Stimulated activated CD8-positive, alpha-beta memory T cell treated with anti-CD3 and anti-CD28 coated beads, Interleukin-12 subunit alpha, Interleukin-12 subunit beta, amount 100 ng/mL, for 24 hours (primary cell): ENCODE measurements at regions not wholly inside any gene's neighbourhood (a gene's known extent, or its start where the extent isn't known, plus 50 kb on each side); places are given as distances from the start of the nearest gene placed in this dataset.

Experiments
- DNase-seq: peaks from one replicate; pipeline ENCODE4 v3.0.0-alpha.2; 2020; ENCODE audit errors: extremely low read depth

DNA sequence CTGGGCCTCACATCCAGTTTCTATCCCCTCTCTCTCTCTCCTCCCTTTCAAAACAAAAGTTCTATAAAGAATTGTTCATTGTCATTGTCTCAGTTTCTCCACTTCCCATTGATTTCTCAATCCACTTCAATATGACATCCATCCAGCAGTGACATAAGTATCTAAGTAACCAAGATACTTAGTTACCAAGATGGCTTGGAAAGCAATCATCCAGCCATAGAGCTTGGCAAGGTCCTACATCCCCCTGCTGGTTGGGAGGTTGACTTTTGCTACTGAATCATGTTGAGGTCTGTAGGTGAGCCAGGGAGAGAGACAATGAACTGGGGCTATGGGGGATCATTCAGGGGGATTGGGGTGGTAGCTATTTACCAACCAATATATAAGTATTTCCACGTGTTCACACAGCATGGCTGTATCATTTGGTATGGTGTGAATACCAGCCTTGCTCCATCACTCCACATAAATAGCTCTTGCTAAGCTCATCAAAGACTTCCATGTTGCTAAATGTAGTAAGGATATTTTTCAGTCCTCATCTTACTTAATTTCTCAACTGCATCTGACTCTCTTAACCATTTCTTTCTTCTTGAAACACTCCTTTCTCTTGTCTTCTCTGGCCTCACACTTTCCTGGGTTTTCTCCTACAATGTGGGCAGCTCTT lies 58.8 kb upstream of the NTRK3 start:
- no peak for DNase-seq

DNA sequence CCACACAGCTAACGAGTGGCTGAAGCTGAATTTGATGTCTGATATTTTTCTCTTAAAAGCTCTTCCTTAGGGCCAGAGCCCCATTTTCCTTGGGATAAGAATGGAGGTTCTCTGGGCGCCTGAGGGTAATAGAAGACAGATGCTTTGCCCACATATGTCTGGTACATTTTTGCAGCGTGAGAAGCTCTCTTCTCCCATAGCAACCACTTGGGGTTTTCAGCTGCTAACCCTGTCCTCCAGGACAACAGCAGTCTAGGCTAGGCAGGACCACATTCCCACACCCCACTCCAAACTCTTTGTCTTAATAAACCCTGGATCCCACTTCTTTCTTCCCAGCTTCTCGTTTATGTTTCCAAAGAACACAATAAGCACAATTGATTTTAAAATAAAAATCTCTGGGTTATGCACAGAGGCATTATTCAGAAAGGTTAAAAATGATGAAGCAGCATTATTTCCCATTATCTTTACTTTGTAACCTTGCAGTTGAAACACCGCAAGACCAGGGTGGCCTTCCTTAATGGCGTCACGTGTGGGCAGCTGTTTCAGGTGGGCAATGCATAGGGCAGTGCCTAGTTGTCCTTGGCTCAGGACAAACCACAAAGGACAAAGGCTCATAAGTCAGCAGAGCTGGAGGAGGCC lies 56.5 kb upstream of the NTRK3 start:
- DNase-seq, result no peak

DNA sequence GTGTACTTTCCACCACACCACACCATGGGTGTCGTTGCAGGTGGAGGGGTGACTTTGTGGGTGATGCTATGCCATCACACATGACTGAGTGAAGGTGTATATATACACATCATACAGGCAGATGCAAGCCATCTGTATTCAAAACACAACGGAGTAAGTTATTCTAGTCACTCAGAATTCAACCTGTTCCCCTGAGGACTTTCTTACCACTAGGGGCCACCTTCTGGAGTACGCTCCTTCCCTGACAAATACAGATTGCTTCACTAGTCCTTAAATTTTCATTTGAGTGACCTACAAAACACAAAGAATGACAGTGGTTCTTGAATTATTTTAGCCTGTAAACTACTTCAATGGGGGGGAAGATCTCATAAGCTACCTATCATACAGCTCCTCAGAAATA lies 52.8 kb upstream of the NTRK3 start:
- DNase-seq, result no peak

DNA sequence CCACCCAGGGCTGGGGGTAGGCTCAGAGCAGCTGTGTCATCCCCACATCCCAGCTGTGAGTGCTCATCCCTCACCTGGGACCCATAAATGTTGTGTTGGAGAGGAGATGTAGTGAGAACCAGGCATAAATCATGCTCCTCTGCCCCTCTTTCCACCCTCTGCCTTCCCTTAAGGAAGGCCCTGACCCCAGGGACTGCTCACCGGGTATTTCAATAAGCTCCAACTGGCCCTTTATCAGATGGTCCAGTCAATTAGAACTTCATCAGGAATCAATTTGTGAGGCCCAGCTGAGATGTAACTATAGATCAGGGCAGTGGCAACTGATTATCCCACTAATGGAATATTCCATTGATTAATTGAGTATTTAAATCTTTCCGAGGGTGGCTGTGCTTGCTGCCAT lies 50.8 kb upstream of the NTRK3 start:
- DNase-seq, result no peak
